ENCODE measurements at regions not wholly inside any gene's neighbourhood (a gene's known extent, or its start where the extent isn't known, plus 50 kb on each side); places are given as distances from the start of the nearest gene placed in this dataset.

DNA sequence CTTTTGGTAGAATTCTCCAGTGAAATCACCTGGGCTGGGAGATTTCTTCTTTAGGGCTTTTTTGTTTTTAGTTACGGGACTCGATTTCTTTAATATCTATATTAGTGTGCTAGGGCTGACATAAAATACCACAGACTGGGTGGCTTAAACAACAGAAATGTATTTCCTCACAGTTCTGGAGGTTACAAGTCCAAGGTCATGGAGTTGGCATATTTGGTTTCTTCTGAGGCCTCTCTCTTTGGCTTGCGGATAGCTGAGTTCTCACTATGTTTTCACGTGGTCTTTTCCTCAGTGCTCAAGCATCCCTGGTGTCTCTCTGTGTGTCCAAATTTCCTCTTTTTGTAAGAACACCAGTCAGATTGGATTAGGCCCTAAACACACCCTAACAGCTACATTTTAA, 208.5 kb upstream of the DTNA start:
- TF ChIP-seq EZH2phosphoT487 (IDR thresholded peaks at IDR 0.05; ENCODE audit: insufficient read depth, low read depth) (no peak), EZH2 (IDR thresholded peaks at IDR 0.05; ENCODE audit: insufficient read depth, poor library complexity, severe bottlenecking) (no peak)
